ENCODE measurements at regions not wholly inside any gene's neighbourhood (a gene's known extent, or its start where the extent isn't known, plus 50 kb on each side); places are given as distances from the start of the nearest gene placed in this dataset.

GRCh38 chr9:95777136-95777535 is 98.4 kb upstream of the ERCC6L2 start:
- ChIA-PET CTCF (no interaction called here), POLR2A (ENCODE audit: unreplicated experiment) (no interaction called here)
- no peaks in the 10 kb centered on the region for H3K27me3 ChIP-seq (ENCODE audit: low read length)
- no peaks in the 10 kb centered on the region for H3K4me1 ChIP-seq (ENCODE audit: insufficient read depth, low read length)
- H3K9me3 ChIP-seq (ENCODE audit: low read length): no peaks in the 10 kb centered on the region
- ATAC-seq (no peak), DNase-seq (no peak)
- H2AFZ ChIP-seq (ENCODE audit: low read length): no peak overlapping the region
- no peak overlapping the region for H3K4me3 ChIP-seq (ENCODE audit: low read length)
- intact Hi-C loops (cut with micrococcal nuclease): no loop called here
- H3F3A ChIP-seq (ENCODE audit: low read length, unreplicated experiment): no peaks in the 10 kb centered on the region
- BruUV-seq (replicated peaks): no TSS peak
- no peak overlapping the region for H3K27ac ChIP-seq (ENCODE audit: low read length)
- H3K4me2 ChIP-seq (ENCODE audit: low read length): no peak overlapping the region
- H3K79me2 ChIP-seq (ENCODE audit: low read length): no peaks in the 10 kb centered on the region
- no peaks in the 10 kb centered on the region for H3K36me3 ChIP-seq (ENCODE audit: low read depth, low read length)
- no peak overlapping the region for H3K9ac ChIP-seq (ENCODE audit: low read length)
- no peaks in the 10 kb centered on the region for H4K20me1 ChIP-seq (ENCODE audit: low read length)
- H3K9me2 ChIP-seq (replicated peaks; ENCODE audit: low read length): no peaks in the 10 kb centered on the region
- TF ChIP-seq EZH2phosphoT487 (IDR thresholded peaks at IDR 0.05; ENCODE audit: borderline replicate concordance, low read length) (no peak), EZH2 (IDR thresholded peaks at IDR 0.05; ENCODE audit: low read length, unreplicated experiment) (no peak), CTCF (conservative IDR thresholded peaks at IDR 0.05; ENCODE audit: low read depth, low read length) (no peak)

- DNase-seq (no peak), ATAC-seq (no peak)
- Histone ChIP-seq H2AFZ (ENCODE audit: low read length) (no peak overlapping the region), H3K4me2 (ENCODE audit: low read length) (no peak overlapping the region), H3K79me2 (ENCODE audit: low read length) (no peaks in the 10 kb centered on the region), H3K4me3 (ENCODE audit: low read length) (no peak overlapping the region), H4K20me1 (ENCODE audit: low read length) (no peaks in the 10 kb centered on the region), H3K9me3 (ENCODE audit: low read length) (no peaks in the 10 kb centered on the region), H3K36me3 (ENCODE audit: low read depth, low read length) (no peaks in the 10 kb centered on the region), H3K27me3 (ENCODE audit: low read length) (no peaks in the 10 kb centered on the region), H3K9ac (ENCODE audit: low read length) (no peak overlapping the region), H3K9me2 (replicated peaks; ENCODE audit: low read length) (no peaks in the 10 kb centered on the region), H3K27ac (ENCODE audit: low read length) (no peak overlapping the region), H3F3A (ENCODE audit: low read length, unreplicated experiment) (no peaks in the 10 kb centered on the region), H3K4me1 (ENCODE audit: insufficient read depth, low read length) (no peaks in the 10 kb centered on the region)
- ChIA-PET POLR2A (ENCODE audit: unreplicated experiment) (no interaction called here), CTCF (no interaction called here)
- BruUV-seq (replicated peaks): no TSS peak
- TF ChIP-seq EZH2phosphoT487 (IDR thresholded peaks at IDR 0.05; ENCODE audit: borderline replicate concordance, low read length) (no peak), EZH2 (IDR thresholded peaks at IDR 0.05; ENCODE audit: low read length, unreplicated experiment) (no peak), CTCF (conservative IDR thresholded peaks at IDR 0.05; ENCODE audit: low read depth, low read length) (no peak)
- intact Hi-C loops (cut with micrococcal nuclease): no loop called here
These were observed 99.3 kb upstream of the ERCC6L2 start for GRCh38 chr9:95776176-95776575.

GRCh38 chr9:95775191-95775590 is 100.3 kb upstream of the ERCC6L2 start:
- Histone ChIP-seq H3K9me2 (replicated peaks; ENCODE audit: low read length) (no peaks in the 10 kb centered on the region), H3K9me3 (ENCODE audit: low read length) (no peaks in the 10 kb centered on the region), H3K27ac (ENCODE audit: low read length) (no peak overlapping the region), H3F3A (ENCODE audit: low read length, unreplicated experiment) (no peaks in the 10 kb centered on the region), H4K20me1 (ENCODE audit: low read length) (no peaks in the 10 kb centered on the region), H3K4me2 (ENCODE audit: low read length) (no peak overlapping the region), H2AFZ (ENCODE audit: low read length) (no peak overlapping the region), H3K27me3 (ENCODE audit: low read length) (no peaks in the 10 kb centered on the region), H3K9ac (ENCODE audit: low read length) (no peak overlapping the region), H3K79me2 (ENCODE audit: low read length) (no peaks in the 10 kb centered on the region), H3K36me3 (ENCODE audit: low read depth, low read length) (no peaks in the 10 kb centered on the region), H3K4me1 (ENCODE audit: insufficient read depth, low read length) (no peaks in the 10 kb centered on the region), H3K4me3 (ENCODE audit: low read length) (no peak overlapping the region)
- no TSS peak for BruUV-seq (replicated peaks)
- ChIA-PET CTCF (no interaction called here), POLR2A (ENCODE audit: unreplicated experiment) (no interaction called here)
- DNase-seq: no peak
- TF ChIP-seq EZH2phosphoT487 (IDR thresholded peaks at IDR 0.05; ENCODE audit: borderline replicate concordance, low read length) (no peak), CTCF (conservative IDR thresholded peaks at IDR 0.05; ENCODE audit: low read depth, low read length) (no peak), EZH2 (IDR thresholded peaks at IDR 0.05; ENCODE audit: low read length, unreplicated experiment) (no peak)
- intact Hi-C loops (cut with micrococcal nuclease): no loop called here
- no peak for ATAC-seq

Data from PC-3 (cell line).